ENCODE measurements at regions not wholly inside any gene's neighbourhood (a gene's known extent, or its start where the extent isn't known, plus 50 kb on each side); places are given as distances from the start of the nearest gene placed in this dataset.

- no peak for DNase-seq
Observed at GRCh38 chrX:13151828-13152517, 107.6 kb upstream of the FAM9C start.

GRCh38 chrX:13149702-13150350, 105.4 kb upstream of the FAM9C start:
- DNase-seq: no peak

DNA sequence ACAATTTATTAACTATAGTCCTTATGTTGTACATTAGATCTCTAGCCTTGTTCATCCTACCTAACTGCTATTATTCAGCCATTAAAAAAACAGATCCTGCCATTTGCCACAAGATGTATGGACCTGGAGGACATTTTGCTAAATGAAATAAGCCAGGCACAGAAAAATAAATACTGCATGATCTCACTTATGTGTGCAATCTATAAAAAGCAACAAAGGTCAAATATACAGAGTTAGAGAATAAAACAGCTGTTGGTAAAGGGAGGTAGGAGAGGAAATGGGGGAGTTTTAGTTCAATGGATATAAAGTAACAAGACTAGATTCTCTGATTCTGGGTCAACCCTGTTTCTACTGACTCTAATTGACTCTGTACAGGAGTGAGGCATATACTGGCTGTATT, 103.3 kb upstream of the FAM9C start:
- no peak for DNase-seq

- no peak for DNase-seq
Observed at GRCh38 chrX:13147147-13147546, 102.7 kb upstream of the FAM9C start.

GRCh38 chrX:13144927-13145655, 100.7 kb upstream of the FAM9C start:
- DNase-seq: no peak

DNA sequence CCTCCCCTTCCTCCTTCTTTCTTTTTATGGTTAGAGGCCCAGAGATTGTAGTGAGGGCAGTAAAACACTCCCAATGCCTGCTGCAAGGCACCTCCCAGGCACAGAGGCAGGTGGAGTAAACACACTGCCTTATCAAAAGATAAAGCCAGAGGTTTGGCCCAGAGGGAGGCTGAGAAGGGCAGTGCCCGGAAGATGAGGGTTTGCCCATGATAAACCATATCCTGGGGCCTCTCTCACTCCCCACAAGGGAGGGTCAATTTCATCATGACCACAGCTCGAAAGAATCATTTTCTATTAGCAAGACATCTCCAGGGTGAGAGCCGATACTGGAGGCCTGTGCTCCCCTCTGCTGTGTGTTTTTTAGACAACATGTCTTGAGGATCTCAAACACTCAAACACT, 98.5 kb upstream of the FAM9C start:
- DNase-seq: no peak

- no peak for DNase-seq
Observed at GRCh38 chrX:13140007-13140406, 95.6 kb upstream of the FAM9C start.

GRCh38 chrX:13131396-13132137, 87.1 kb upstream of the FAM9C start:
- peak in 8 of 56 donors; percentile 0 to 11 (median 4) for DNase-seq

- DNase-seq: no peak
Observed at GRCh38 chrX:13130816-13131215, 86.4 kb upstream of the FAM9C start.

- no peak for DNase-seq
Observed at GRCh38 chrX:13128104-13128503, 83.7 kb upstream of the FAM9C start.

GRCh38 chrX:13126775-13127174, 82.4 kb upstream of the FAM9C start:
- DNase-seq: no peak

DNA sequence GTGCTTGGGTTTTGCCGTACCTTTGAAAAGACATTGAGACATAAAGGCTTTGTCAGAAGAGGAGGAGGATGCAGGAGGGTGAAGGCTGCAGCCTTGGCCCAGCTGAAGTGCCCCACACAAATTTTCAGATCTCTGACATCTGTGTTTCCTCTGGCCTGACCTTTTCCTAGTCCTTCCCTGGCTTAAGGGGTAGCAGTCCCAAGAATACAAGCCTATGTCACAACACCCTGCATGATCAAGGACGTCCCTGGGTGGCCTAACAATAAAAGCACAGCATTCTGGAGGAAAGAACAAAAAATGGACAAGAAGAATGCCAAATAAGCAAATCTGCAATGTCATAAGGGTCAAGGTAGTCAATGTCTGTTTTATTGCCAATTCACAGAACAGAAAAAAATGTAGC, 80.8 kb upstream of the FAM9C start:
- DNase-seq: no peak

- DNase-seq: no peak
Observed at GRCh38 chrX:13123857-13124345, 79.5 kb upstream of the FAM9C start.

GRCh38 chrX:13123247-13123856, 78.9 kb upstream of the FAM9C start:
- no peak for DNase-seq

DNA sequence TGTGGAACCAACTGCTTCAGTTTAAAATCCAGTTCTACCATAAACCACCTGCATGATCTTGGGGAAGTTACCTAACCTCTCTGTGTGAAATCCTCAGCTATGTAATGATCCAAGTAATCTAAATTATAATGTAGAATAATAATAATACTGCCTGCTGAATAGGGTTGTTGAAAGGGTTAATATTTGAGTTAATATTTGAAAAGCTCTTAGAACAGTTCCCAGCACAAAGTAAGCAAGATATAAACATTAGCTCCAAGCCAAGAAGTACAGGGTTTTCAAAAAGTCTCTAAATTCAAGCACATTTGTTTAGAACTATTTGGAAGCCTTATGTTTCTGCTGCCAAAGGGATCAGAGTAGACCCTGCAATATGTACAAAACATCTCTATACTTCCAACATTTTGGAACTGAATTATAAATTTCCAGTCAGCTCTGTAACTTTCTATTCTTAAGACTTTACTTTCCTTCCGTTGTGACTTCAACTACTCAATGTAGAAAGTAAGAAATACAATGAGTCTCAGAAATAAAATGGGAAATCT, 76.7 kb upstream of the FAM9C start:
- DNase-seq: no peak

DNA sequence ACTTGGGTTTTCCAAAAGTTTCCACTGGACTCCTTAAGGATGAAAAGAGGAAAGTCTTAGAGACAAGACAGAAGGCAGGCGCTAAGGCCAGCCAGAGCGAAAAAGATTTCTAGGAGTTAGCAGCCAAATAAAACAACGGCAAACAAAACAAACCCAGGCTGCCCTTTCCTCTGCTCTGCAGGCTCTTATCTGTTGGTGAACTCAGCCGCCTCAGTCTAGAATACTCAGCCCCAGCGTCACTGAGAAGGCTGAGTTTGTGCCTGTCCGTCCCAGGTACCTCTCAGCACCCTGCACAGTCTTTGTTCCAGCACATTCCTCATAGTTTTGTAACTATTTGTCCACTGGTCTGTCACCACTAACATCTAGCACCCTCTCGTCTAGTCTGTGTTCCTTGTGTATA, 75.6 kb upstream of the FAM9C start:
- DNase-seq: no peak

GRCh38 chrX:13119386-13119785, 75.0 kb upstream of the FAM9C start:
- no peak for DNase-seq

GRCh38 chrX:13115146-13115855, 70.9 kb upstream of the FAM9C start:
- no peak for DNase-seq

- no peak for DNase-seq
Observed at GRCh38 chrX:13112499-13112898, 68.1 kb upstream of the FAM9C start.

All from amygdala (tissue), 56 donors.